Mucosa of rectum (tissue), 2 donors: ENCODE measurements at regions not wholly inside any gene's neighbourhood (a gene's known extent, or its start where the extent isn't known, plus 50 kb on each side); places are given as distances from the start of the nearest gene placed in this dataset.
"Not testable (repeated sequence)": the region's sequence is repeated elsewhere in the genome, so short reads cannot be mapped to it uniquely, and the experiment has no call there.

ENCODE experiments used
- H3K27ac ChIP-seq, 2 donors: one replicate each; pipeline ENCODE4 v1.7.0; 2013; ENCODE audit warnings: inconsistent platforms in 2 of 2, low read depth in 2 of 2, low read length in 2 of 2
- H3K27me3 ChIP-seq, 2 donors: one replicate each; pipeline ENCODE4 v1.7.0; 2013; ENCODE audit warnings: low read length in 2 of 2; ENCODE audit not compliant: control insufficient read depth in 2 of 2, insufficient read depth in 2 of 2
- H3K36me3 ChIP-seq, 2 donors: one replicate each; pipeline ENCODE4 v1.7.0; 2013; ENCODE audit warnings: low read length in 2 of 2; ENCODE audit not compliant: control insufficient read depth in 2 of 2, insufficient read depth in 2 of 2
- H3K4me1 ChIP-seq, 2 donors: one replicate each; pipeline ENCODE4 v1.7.0; 2013; ENCODE audit warnings: low read length in 2 of 2, mild to moderate bottlenecking in 1 of 2; ENCODE audit not compliant: control insufficient read depth in 2 of 2, insufficient read depth in 2 of 2
- H3K4me3 ChIP-seq, 2 donors: one replicate each; pipeline ENCODE4 v1.7.0; 2013; ENCODE audit warnings: low read length in 2 of 2
- H3K9ac ChIP-seq, 2 donors: one replicate each; pipeline ENCODE4 v1.7.0; 2013; ENCODE audit warnings: low read length in 2 of 2, low read depth in 1 of 2, mild to moderate bottlenecking in 1 of 2
- H3K9me3 ChIP-seq, 2 donors: one replicate each; pipeline ENCODE4 v1.7.0; 2013; ENCODE audit warnings: low read length in 2 of 2; ENCODE audit not compliant: control insufficient read depth in 2 of 2
- donor health status: healthy.
- donor health status: Normal muscosa, but diverticular disease.

DNA sequence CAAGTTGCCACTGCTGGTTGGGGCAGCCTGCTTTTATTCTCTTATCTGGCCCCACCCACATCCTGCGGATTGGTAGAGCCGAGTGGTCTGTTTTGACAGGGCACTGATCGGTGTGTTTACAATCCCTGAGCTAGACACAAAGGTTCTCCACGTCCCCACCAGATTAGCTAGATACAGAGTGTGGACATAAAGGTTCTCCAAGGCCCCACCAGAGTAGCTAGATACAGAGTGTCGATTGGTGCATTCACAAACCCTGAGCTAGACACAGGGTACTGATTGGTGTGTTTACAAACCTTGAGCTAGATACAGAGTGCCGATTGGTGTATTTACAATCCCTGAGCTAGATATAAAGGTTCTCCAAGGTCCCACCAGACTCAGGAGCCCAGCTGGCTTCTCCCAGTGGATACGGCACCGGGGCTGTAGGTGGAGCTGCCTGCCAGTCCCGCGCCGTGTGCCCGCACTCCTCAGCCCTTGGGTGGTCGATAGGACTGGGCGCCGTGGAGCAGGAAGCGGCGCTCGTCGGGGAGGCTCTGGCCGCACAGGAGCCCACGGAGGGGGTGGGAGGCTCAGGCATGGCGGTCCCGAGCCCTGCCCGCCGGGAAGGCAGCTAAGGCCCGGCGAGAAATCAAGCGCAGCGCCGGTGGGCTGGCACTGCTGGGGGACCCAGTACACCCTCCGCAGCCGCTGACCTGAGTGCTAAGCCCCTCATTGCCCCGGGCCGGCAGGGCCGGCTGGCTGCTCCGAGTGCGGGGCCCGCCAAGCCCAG is 157.8 kb upstream of the PPP1R3A start:
- not testable (repeated sequence) for H3K9me3 ChIP-seq, H3K27ac ChIP-seq

DNA sequence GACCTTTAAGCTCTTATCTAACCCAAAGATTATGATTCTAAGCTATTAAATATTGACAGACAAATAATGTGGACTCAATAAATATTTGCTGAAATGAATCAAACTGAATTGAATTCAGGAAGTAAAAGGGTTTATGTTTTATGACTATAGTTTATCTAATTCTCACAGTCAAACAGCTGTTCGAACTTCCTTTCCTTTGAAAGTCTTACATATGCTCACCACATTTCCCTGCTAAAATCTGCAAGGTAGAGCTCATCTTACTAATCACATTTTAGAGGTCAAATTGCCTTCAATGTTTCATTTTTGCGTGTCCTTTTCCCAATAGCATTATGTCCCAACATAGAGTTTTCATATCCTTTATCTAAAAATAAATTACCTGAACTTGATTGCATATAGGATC is 154.9 kb upstream of the PPP1R3A start:
- Histone ChIP-seq H3K4me1 (peaks cover 0 to 3% of the 10 kb centered on the region in 2 donors), H3K9me3 (no peaks in the 10 kb centered on the region), H3K36me3 (no peaks in the 10 kb centered on the region), H3K27ac (no peak overlapping the region), H3K4me3 (no peak overlapping the region), H3K9ac (no peak overlapping the region), H3K27me3 (no peaks in the 10 kb centered on the region)

More for the DNA sequence above, 157.8 kb upstream of the PPP1R3A start:
- H3K4me3 ChIP-seq, H3K4me1 ChIP-seq, H3K27me3 ChIP-seq, H3K36me3 ChIP-seq, H3K9ac ChIP-seq: not testable (repeated sequence)

- no peaks in the 10 kb centered on the region for H3K9me3 ChIP-seq
- no peaks in the 10 kb centered on the region for H3K36me3 ChIP-seq
- no peak overlapping the region for H3K4me3 ChIP-seq
- H3K9ac ChIP-seq: no peak overlapping the region
- no peak overlapping the region for H3K27ac ChIP-seq
- H3K4me1 ChIP-seq: peaks cover 0 to 3% of the 10 kb centered on the region in 2 donors
- no peaks in the 10 kb centered on the region for H3K27me3 ChIP-seq
Observed at GRCh38 chr7:114070246-114070645, 151.4 kb upstream of the PPP1R3A start.

DNA sequence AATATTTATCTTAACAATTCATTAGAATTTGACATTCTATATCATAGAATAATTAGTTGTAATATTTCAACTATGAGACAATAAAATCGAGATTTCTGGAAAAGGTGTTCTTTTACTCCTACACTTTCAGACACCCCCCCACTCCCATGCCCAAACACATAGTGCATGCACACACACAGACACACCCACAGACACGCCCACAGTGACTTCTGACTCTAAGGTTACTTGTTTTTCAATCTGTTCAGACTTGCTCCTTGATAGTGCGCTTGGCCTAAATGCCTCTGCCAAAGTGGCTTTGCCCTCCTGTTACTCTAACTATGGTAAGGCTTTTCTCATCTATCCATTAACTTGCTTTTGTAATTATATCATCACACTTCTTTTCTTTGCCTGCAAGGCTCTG is 144.0 kb upstream of the PPP1R3A start:
- no peak overlapping the region for H3K4me3 ChIP-seq
- no peak overlapping the region for H3K27ac ChIP-seq
- H3K4me1 ChIP-seq: no peaks in the 10 kb centered on the region
- no peaks in the 10 kb centered on the region for H3K36me3 ChIP-seq
- H3K9me3 ChIP-seq: no peaks in the 10 kb centered on the region
- H3K27me3 ChIP-seq: no peaks in the 10 kb centered on the region
- no peak overlapping the region for H3K9ac ChIP-seq

- Histone ChIP-seq H3K4me3 (no peak overlapping the region), H3K27ac (no peak overlapping the region), H3K36me3 (no peaks in the 10 kb centered on the region), H3K27me3 (no peaks in the 10 kb centered on the region), H3K9ac (no peak overlapping the region), H3K9me3 (no peaks in the 10 kb centered on the region), H3K4me1 (no peaks in the 10 kb centered on the region)
Observed at GRCh38 chr7:114051871-114052331, 133.1 kb upstream of the PPP1R3A start.

- H3K9ac ChIP-seq: no peak overlapping the region
- H3K27ac ChIP-seq: no peak overlapping the region
- no peaks in the 10 kb centered on the region for H3K4me1 ChIP-seq
- H3K27me3 ChIP-seq: no peaks in the 10 kb centered on the region
- H3K36me3 ChIP-seq: no peaks in the 10 kb centered on the region
- H3K9me3 ChIP-seq: no peaks in the 10 kb centered on the region
- no peak overlapping the region for H3K4me3 ChIP-seq
Observed at GRCh38 chr7:114050571-114050970, 131.8 kb upstream of the PPP1R3A start.

- H3K36me3 ChIP-seq: no peaks in the 10 kb centered on the region
- no peak overlapping the region for H3K27ac ChIP-seq
- H3K9ac ChIP-seq: no peak overlapping the region
- H3K9me3 ChIP-seq: no peaks in the 10 kb centered on the region
- peak overlapping the region; percentile 52 to 53 for H3K4me3 ChIP-seq
- H3K27me3 ChIP-seq: no peaks in the 10 kb centered on the region
- H3K4me1 ChIP-seq: no peaks in the 10 kb centered on the region
Observed at GRCh38 chr7:114048386-114049235, 129.8 kb upstream of the PPP1R3A start.

DNA sequence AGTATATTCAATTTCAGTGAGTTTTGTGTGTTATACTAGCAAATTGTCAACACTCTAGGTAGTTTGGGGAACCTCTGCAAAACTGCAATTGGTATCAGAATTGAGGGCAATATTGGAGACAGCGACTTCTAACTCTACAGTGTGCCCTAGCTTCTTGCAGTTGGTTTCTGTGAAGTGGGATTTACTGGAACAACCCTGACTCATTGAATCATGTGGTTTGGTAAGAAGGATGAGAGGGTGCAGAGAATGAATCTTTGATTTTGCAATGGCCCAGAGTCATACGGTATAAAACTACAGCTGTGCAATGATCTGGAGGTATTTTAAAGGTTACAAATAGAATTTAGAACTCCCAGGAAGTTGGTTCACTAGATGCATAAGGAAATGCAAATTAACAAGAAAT is 129.1 kb upstream of the PPP1R3A start:
- Histone ChIP-seq H3K4me3 (no peak overlapping the region), H3K27ac (no peak overlapping the region), H3K27me3 (no peaks in the 10 kb centered on the region), H3K36me3 (no peaks in the 10 kb centered on the region), H3K4me1 (no peaks in the 10 kb centered on the region), H3K9me3 (no peaks in the 10 kb centered on the region), H3K9ac (no peak overlapping the region)

DNA sequence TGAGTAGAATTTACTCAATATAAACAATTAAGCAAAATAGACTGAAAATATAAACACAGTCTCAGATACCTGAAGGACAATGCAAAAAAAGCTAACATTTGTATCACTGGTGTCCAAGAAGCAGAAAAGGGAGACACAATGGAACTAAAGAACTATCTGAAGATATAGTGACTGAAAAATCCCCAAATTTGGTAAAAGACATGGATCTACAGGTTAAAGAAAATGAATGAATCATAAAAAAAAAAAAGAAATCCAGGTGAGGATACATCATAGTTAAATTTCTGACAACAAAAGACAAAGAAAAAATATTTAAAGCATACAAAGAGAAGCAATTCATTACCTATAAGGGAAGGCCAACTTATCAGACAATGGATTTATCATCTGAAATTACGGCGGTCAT is 114.7 kb upstream of the PPP1R3A start:
- Histone ChIP-seq H3K4me3 (no peak overlapping the region), H3K27ac (no peak overlapping the region), H3K27me3 (no peaks in the 10 kb centered on the region), H3K9ac (no peak overlapping the region), H3K9me3 (no peaks in the 10 kb centered on the region), H3K36me3 (no peaks in the 10 kb centered on the region), H3K4me1 (no peaks in the 10 kb centered on the region)

- no peak overlapping the region for H3K4me3 ChIP-seq
- no peaks in the 10 kb centered on the region for H3K27me3 ChIP-seq
- no peaks in the 10 kb centered on the region for H3K9me3 ChIP-seq
- H3K9ac ChIP-seq: no peak overlapping the region
- no peak overlapping the region for H3K27ac ChIP-seq
- no peaks in the 10 kb centered on the region for H3K36me3 ChIP-seq
- H3K4me1 ChIP-seq: no peaks in the 10 kb centered on the region
Observed at GRCh38 chr7:114026486-114027089, 107.8 kb upstream of the PPP1R3A start.
